Caki2 (cell line): ENCODE measurements at regions not wholly inside any gene's neighbourhood (a gene's known extent, or its start where the extent isn't known, plus 50 kb on each side); places are given as distances from the start of the nearest gene placed in this dataset.
A peak's percentile ranks its signal among the peaks of the same experiment; 100 is the strongest.
"Not testable (repeated sequence)": the region's sequence is repeated elsewhere in the genome, so short reads cannot be mapped to it uniquely, and the experiment has no call there.

Experiments used
- DNase-seq: peaks from one replicate; pipeline ENCODE4 v3.0.0-alpha.2; 2015; ENCODE audit warnings: low read depth
- in situ Hi-C: cut with HindIII; loops from 2 replicates; pipeline ENCODE4 v1.10.0; 2016; ENCODE audit warnings: low sequenced_read_pairs, low pct_unique_long_range_greater_than_20kb, mixed read lengths

DNA sequence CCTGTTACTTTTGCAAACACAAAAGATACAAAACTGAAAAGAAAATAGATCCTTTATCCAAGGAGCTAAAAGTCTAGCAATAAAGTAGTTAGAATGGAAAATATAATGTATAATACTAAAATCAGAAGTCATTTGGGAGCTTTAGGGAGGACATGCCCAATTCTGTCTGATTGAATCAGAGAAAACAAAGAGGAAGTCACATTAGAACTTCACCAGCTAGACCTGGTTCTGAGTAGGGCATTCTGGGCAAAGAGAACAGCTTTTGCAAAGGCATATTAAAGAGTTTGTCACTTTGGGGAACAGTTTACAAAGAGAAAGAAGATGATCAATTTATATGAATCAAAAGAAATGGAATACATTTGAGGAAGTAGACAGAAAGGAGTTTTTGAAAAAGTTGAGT, 107.0 kb upstream of the PRSS1 start:
- no peak for DNase-seq
- in situ Hi-C loops: no loop called here

DNA sequence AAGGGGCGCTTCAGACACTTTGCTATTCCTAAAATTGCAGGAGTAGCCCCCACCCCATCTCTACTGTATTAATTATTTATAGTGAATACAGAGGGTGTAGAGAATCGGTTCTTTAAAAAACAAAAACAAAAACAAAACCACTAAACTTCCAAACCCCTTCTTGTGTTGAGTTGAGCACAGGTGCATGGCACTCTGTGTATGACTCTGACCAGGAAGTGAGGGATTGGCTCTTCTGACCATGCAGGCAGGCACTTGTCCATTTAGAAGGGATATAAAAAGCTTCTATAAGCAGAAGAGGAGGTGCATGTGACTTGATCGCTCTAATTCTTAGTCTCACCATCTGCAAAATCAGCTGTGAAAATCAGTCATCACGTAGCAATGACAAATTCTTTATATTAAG, 108.0 kb upstream of the PRSS1 start:
- in situ Hi-C loops, DNase-seq: not testable (repeated sequence)

DNA sequence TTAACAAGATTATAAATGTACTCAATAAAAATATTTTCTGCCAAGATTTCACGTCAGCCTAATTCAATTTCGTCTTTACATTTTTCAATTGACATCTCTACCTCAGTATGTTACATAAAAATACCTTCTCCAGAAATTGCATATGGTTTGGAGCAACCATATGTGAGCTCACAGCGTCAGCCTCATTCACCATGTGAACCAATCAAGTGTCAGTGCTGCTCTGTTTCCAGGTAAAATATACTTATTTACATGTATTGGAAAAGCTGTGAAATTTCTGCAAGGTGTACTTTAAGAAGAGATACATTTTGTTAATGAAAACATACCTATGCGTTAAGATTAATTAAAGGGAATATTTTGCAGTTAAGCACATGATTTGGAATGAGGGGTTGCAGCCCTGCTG, 110.7 kb upstream of the PRSS1 start:
- in situ Hi-C loops: no loop called here
- DNase-seq: no peak

DNA sequence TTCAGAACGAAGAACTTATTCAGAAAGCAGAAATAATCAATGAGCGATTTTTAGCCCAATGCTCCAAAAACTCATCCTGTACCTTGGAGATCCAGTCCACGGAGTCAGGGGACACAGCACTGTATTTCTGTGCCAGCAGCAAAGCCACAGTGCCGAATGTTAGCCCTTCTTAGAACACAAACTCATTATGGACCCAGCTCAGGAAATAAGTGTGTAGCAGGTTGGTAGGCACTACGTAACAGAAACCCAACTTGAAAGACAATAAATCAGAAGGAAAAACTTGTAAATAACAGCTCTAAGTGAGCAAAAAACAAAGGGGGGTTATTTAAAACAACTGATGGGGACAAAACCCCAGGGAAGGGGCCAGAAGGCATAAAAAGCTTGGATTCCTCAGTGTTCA, 112.0 kb upstream of the PRSS1 start:
- DNase-seq: no peak
- in situ Hi-C loops: no loop called here

DNA sequence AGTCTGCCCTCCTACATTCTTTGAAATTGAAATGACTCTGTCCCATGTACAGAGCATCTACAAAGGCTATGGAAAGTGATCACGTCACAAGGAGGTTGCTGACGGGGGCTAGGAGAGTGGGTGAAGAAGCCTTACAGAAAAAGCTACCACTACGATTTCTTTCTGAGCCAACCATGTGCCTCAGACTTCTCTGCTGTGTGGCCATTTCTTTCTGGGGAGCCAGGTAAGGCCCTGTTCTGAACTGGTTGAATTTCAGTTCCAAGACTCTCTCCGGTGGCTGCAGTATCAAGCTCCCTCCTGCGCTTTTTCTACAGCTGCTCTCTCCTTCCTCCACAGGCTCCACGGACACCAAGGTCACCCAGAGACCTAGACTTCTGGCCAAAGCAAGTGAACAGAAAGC, 112.5 kb upstream of the PRSS1 start:
- in situ Hi-C loops: no loop called here
- no peak for DNase-seq

DNA sequence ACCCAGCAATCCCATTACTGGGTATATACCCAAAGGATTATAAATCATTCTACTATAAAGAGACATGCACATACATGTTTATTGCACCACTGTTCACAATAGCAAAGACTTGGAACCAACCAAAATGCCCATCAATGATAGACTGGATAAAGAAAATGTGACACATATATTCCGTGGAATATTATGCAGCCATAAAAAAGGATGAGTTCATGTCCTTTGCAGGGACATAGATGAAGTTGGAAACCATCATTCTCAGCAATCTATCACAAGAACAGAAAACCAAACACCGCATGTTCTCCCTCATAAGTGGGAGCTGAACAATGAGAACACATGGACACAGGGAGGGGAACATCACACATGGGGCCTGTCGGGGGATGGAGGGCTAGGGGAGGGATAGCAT, 113.2 kb upstream of the PRSS1 start:
- in situ Hi-C loops, DNase-seq: not testable (repeated sequence)

DNA sequence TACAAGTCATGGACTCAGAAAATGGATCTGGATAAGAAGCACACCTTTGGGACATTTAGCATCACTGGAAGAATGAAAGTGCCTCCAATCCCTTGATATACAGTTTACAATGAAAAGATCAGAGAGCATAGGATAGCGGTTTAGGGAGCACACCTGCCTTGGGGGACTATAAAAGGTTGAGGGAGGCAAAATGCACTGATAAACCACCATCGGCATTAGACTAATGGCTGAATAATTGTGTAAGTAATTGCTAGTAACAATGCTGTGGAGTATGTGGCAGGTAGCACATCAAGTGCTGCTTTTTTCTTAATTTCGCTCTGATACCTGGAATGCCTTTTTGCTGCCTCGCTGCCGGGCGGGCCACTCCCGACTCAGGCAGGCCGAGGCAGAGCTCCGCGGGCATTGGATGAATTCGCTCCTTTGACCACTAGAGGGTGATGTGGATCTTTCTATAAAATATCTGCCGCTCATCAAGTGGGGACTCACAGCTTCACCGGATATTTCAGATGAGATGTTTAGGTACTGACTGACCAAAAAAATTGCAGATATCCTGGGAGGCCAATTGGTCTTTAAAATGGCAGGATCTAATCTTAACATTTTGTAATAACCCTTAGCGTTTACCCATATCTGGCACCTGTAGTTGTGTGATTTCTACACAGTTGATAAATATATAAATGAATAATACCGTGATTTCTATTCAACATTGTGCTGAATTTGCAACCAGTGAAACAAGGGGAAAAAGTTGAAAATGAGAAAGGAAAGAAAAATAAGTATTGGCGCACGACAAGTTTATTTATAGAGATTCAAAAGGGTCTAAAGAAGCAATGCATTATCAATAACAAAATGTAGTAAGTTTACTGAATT, 116.8 kb upstream of the PRSS1 start:
- peak; percentile 54 for DNase-seq
- in situ Hi-C loops: no loop called here

DNA sequence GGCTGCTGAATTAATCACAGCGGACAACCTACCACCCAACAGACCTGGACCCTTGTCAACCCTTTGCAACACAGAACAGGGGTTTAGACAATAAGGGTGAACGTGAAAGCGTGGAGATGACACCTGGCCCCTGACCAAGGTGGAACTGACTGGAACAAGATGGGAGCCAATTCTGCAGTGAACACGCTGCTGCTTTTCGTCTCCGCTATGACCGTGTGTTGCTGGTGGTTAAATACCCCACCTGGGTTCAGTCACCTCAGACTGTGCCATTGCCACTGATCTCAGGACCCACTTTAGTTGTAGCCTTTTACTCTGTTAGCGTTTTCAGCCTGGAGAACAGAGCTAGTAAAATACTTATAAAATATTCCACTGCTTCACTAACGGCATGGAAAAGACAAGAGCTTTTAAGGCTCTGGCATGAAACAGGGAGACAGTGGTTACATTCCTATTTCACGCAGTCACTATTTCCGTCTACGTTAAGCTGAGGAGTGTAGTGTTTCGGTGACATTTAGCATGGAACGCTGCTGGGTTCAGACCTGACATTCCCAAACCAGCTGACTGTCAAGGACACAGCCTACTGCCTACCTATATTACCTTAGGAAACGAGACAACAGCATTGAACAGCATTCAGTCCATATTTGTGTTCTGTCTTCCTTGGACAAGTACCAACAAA, 119.5 kb upstream of the PRSS1 start:
- no peak for DNase-seq
- in situ Hi-C loops: no loop called here

DNA sequence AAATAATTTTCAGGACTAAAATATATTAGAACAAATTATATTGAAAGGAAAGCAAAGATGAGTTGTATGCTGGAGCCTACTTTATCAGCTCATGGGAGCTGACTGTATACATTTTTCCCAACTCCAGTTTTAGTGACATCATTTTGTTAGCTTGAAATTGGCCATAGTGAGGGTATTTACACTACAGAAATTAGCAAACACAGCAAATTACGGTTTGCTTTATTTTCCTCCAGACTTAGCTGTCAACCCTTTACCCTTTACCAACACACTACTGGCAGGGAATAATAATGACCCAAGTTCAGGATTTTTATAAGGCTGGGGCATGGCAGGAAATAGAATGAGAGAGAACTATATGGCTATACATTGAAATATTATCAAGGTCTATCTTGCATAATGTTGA, 120.3 kb upstream of the PRSS1 start:
- in situ Hi-C loops: no loop called here
- DNase-seq: no peak

DNA sequence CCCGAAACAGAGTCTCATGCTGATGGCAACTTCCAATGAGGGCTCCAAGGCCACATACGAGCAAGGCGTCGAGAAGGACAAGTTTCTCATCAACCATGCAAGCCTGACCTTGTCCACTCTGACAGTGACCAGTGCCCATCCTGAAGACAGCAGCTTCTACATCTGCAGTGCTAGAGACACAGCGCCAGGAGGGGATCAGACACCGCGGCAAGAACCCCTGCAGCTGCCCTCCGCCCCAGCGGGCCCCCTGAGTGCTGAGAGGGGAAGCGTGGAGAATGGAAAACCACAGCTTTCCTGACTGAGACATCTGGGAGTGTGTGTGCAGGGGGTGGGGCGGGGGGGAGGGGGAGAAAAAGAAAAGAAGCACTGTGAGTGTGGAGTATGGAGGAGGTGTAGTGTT, 122.0 kb upstream of the PRSS1 start:
- not testable (repeated sequence) for DNase-seq

DNA sequence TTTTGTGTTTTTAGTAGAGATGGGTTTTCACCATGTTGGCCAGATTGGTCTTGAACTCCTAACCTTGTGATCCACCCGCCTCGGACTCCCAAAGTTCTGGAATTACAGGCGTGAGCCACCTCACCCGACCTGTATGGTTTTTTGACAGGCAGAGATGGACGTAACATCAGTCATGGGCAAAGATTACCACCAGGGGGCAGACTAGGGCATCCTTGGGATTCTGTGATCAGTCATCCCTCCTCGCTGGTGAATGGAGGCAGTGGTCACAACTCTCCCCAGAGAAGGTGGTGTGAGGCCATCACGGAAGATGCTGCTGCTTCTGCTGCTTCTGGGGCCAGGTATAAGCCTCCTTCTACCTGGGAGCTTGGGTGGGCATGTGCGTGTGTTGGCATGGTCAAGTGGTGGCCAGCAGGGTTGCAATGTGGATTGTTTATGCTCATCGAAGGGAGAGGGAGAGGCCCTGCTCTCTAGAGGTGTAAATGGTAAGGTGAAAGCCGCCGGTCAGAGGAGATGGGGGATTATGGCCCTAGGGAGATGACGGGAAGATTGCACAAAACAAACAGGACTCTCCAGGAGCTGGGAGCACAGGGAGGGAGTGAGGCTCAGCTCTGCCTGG, 122.7 kb upstream of the PRSS1 start:
- DNase-seq: no peak
- in situ Hi-C loops: no loop called here

More for the DNA sequence above, 122.0 kb upstream of the PRSS1 start:
- in situ Hi-C loops: not testable (repeated sequence)

DNA sequence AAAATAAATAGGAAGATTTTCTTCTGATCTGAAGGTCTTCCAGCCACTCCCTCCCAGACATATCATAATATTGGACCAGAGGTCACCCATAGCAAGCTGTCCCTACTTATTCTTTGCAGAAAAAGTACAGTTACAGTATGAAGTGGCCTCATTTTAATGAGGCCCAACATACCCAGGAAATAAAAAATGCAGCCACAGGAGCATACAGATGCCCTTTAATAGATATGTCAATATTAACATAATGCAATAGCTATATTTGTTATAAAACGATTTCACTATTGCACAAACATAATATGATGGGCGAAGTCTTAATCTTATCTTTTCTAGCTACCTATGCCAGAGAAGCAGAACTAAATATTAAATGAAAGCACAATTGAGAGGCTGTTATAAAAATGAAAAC, 124.1 kb upstream of the PRSS1 start:
- in situ Hi-C loops, DNase-seq: not testable (repeated sequence)

DNA sequence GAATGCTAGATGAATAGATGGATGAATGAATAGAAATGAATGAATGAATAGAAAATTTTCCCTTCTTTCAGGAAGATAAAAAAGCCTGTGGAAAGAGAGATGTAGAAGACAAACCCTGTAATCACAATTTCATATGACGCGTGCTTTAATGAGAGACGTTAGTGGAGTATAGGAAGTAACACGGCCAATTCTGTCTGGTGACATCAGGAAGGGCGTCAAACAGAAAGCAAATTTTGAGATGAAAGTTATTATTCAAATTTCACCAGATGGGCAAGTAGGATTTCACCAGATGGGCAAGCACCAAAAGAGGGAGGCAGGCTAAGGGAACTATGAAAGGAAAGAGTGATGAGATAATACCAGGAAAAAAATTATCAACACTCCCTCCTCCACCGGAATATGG, 128.9 kb upstream of the PRSS1 start:
- in situ Hi-C loops: no loop called here
- DNase-seq: no peak

DNA sequence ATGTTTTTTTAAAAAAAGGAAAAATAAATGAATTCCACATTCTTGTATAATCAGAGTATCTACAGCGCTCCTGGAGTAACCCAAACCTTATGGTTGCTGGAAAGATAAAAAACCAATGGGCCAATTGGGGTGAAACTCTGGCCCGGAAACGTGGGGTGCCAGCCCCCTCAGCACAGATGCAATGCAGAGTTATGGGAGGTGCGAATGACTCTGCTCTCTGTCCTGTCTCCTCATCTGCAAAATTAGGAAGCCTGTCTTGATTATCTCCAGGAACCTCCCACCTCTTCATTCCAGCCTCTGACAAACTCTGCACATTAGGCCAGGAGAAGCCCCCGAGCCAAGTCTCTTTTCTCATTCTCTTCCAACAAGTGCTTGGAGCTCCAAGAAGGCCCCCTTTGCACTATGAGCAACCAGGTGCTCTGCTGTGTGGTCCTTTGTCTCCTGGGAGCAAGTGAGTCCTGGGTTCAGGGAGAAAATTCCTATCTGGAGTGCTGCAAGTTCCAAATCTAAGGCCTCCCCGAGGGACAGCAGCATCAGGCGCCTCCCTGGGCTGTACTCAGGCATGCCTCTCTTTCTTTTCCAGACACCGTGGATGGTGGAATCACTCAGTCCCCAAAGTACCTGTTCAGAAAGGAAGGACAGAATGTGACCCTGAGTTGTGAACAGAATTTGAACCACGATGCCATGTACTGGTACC, 130.5 kb upstream of the PRSS1 start:
- in situ Hi-C loops: no loop called here

DNA sequence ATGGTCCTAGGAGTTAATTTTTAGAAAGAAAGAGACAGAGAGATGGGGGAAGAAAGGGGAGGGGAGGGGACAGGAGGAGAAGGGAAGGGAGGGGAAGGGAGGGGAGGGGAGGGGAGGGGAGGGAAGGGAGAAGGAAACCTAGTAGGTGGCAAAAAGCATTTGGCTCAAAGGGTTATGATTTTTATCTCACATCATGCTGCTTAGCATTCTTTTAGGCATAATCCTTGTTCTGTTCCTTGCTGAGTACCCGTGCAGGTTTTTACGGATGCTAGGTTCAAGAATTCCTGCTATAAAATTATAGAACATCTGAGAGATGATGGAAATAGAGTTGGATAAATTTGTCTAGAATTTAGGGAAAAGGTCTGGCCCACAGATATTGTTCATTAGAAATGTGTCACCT, 132.4 kb upstream of the PRSS1 start:
- in situ Hi-C loops: no loop called here
- DNase-seq: no peak

More for the DNA sequence above, 130.5 kb upstream of the PRSS1 start:
- DNase-seq: no peak

DNA sequence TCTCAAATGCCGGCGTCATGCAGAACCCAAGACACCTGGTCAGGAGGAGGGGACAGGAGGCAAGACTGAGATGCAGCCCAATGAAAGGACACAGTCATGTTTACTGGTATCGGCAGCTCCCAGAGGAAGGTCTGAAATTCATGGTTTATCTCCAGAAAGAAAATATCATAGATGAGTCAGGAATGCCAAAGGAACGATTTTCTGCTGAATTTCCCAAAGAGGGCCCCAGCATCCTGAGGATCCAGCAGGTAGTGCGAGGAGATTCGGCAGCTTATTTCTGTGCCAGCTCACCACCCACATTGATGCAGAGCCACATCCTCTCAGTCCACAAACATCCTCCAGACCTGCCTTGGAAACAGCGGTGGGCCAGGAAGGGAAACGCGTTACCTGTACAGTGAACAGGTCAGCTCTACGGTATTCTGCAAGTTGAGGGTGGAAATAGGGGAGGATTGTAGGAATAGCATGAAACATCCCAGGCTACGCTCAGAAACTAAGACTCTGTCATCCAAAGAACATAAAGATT, 133.1 kb upstream of the PRSS1 start:
- in situ Hi-C loops: no loop called here
- DNase-seq: no peak

DNA sequence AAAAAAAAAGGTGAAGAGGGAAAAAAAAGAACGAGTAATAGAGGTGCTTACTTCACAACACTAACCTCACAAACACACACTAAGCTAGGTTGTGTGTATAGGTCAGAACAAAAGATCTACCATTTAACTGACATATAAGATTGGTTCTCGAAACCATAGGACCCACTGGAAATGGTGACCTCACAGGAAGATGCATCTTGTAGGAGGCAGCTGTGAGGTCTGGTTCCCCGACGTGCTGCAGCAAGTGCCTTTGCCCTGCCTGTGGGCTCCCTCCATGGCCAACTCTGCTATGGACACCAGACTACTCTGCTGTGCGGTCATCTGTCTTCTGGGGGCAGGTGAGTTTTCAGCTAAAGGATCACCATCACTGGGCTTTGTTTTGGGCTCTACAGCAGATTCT, 133.8 kb upstream of the PRSS1 start:
- in situ Hi-C loops: no loop called here
- DNase-seq: no peak

DNA sequence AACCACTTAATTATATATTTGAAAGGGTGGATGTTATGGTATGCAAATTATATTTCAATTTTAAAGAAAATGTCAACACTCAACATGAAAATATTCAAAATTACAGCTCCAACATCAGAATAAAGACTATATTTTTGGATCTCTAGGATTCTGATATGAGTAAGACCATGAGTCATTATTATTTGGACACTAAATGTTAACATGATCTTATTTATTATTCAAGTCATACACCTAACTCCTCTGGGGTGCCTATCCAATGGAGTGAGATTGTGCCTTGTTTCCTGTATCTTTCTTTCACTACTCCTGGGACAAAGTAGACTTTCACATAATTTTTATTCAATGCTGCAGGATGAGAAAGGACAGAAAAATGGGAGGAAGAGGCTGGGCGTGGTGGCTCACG, 135.2 kb upstream of the PRSS1 start:
- no peak for DNase-seq
- in situ Hi-C loops: no loop called here
